ENCODE measurements at regions not wholly inside any gene's neighbourhood (a gene's known extent, or its start where the extent isn't known, plus 50 kb on each side); places are given as distances from the start of the nearest gene placed in this dataset.
A peak's percentile ranks its signal among the peaks of the same experiment; 100 is the strongest.
"Not testable (repeated sequence)": the region's sequence is repeated elsewhere in the genome, so short reads cannot be mapped to it uniquely, and the experiment has no call there.

GRCh38 chr22:34763496-34763895 is 302.5 kb upstream of the ISX start:
- DNase-seq, result no peak

DNA sequence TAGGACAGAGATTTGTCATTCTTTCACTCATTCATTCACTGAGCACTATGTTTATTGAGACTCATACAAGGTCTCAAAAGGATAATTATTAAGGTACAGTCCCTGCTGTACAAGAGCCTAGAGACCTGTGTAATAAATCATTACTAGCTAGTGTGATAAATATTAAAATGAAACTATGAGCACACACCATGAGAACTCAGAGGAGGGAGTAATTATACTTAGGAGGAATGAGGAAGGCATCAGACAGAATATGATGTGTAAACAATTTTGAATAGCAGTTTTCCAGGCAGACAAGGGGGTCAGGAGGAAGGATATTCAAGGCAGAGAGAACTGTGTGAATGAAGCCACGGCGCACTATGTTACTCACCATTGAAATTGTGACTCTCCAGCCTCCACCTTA is 300.8 kb upstream of the ISX start:
- DNase-seq, result no peak

- DNase-seq, result no peak
Observed at GRCh38 chr22:34769361-34769760, 296.6 kb upstream of the ISX start.

DNA sequence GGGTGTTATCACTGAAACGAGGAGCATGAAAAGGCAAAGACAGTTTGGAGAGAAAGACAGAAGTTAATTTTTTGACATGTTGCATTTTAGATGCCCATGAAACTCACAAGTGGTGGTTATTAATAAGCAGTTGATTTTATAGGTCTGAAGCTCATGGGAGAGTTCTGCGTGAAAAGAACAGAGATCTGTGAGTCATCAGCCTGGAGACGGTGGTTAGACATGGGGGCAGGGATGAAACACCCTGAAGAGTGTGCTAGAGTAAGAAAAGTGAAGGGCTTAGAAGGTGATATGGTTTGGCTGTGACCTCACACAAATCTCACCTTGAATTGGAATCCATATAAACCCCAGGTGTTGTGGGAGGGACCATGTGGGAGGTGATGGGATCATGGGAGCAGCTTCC is 289.1 kb upstream of the ISX start:
- no peak for DNase-seq

DNA sequence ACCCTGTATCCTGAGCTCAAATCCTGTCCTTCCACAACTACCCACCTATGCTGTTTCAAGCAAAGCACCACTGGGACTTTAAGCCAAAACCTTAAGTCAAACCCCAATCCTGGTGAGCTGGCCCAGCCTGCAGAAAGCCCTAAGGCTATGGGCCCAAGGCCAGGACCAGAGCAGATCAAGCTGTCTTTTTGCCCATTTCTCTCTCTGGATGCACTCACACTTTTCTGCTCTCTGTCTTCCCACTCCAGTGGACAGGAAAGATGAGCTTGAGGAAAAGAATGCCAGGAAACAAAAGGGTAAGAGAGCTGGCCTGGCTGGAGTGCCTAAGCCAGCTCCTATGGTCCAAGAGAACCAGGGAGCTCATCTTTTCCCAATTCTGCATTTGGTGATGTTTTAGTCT is 284.3 kb upstream of the ISX start:
- no peak for DNase-seq

DNA sequence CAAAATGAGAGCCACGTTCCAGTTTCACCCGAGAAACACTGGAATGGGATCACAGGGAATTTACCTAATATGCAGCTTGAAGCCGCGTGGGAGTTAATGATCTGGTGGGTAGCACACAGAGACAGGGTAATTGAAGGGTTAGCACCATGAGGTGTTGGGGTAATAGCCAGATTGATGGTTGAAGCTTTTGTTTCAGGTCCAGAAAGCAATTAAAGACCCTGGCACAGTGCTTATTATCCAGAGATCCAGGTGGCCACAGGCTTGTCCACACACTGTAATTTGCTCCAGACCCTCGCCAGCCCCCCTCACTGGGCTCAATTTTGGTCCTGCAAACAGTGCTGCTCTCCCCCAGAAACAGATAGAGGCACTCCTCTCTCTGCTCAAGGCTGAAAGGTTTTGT is 282.5 kb upstream of the ISX start:
- no peak for DNase-seq

DNA sequence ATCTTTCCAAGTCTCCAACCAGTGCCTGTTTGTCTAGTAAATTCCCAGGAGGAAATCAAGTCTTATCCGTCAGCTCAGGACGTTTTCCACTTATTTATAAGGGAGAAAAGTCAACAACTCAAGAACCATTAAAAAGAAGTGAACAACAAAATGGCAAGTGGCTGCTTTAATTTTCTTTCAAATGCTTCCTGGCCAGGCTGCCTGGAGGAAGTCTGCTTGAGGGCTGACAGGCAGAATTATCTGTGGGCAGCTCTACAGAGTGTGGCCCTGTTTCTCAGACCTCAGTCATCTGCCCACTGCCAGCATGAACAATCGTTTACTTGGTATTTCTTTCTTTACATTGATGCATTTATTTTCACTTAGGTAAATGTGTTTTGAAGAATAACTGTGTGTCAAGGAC is 281.9 kb upstream of the ISX start:
- no peak for DNase-seq

DNA sequence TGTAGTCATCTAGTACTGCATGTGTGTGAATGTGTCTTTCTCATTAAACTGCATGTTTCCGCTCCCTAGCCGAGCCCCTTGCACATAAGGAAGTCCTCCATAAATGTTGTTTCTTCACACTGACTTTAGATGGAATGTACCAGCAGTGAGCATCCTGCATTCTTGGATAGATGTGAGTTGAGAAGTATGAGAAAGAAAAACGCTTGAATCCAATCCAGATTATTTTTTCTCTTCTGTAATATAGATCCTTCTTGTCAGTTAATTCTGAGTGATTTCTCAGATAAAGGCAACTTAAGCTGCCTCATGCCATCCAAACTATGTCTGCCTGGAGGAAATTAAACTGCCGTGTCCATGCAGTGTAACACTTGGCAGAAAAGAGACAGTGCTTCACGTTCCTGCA is 268.1 kb upstream of the ISX start:
- DNase-seq, result no peak

- no peak for DNase-seq
Observed at GRCh38 chr22:34798605-34799004, 267.4 kb upstream of the ISX start.

GRCh38 chr22:34800260-34800980 is 265.5 kb upstream of the ISX start:
- DNase-seq, result no peak

DNA sequence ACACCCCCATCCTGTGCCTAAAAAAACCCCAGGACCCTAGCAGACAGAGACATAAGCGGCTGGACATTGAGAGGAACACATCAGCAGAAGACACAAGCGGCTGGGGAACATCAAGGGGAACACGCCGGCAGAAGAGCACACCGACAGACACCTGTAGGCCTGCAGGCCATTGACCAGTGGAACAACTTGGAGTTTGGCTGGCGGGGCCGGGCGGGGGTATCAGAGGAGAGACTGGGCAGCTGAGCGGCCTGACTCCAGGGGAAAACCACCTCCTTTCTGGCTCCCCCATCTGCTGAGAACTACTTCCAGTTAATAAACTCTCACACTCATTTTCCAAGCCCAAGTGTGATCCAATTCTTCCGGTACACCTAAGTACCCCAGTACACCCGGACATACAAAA is 264.7 kb upstream of the ISX start:
- DNase-seq, result no peak

DNA sequence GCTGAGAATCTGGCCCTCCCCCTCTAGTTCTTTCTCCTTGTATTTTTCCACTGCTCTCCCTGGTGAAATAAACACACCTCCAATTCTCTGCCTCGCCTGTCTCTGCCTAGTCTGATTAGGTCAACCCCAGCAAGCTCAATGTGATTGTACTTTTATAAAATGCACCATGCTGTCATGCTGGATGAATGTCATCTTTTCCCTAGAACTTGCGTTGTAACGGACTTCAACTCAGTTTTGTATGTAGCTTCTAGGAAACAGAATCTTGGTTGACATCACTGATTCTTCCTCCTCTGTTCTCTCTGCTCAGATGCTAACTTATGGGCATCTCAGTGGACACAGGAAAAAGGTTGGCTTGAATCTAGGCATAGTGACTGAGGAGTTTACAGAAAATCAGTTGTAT is 261.9 kb upstream of the ISX start:
- DNase-seq, result no peak

- DNase-seq, result peak in 1 of 2 experiments; percentile 18
Observed at GRCh38 chr22:34804604-34805003, 261.4 kb upstream of the ISX start.

DNA sequence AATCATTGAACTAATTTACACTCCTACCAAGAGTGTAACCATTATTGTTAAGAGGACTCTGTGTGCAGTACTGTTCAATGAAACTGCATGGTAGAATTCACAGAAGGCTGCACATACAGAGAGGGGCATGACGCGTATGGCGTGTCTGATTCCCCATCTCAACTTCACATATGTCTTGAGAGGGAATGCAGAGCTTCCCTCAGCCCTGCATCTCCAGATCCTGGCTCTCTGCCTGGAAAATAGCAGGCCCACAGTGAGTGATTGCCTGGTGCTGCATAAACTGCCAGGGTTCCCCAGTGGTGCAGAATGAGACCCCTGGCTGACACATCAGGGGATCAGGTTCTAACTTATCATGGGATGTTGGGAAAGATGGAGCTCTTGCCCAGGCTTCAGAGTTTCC is 260.2 kb upstream of the ISX start:
- no peak for DNase-seq

- DNase-seq, result no peak
Observed at GRCh38 chr22:34808618-34809017, 257.3 kb upstream of the ISX start.

DNA sequence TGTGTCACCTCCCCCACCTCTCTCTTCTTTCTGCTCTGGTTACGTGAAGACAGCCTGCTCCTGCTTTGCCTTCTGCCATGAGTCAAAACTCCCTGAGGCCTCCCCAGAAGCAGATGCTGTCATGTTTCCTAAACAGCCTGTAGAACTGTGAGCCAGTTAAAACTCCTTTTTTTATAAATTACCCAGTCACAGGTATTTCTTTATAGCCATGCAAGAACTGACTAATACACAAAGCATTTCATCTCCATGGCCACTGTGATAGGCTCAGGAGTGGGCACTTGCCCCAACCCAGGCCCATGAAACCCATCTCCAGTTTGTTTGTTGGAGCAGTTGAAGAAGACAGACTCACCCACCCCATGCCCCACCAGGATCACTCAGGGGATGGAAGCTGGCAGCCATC is 253.3 kb upstream of the ISX start:
- DNase-seq, result no peak

DNA sequence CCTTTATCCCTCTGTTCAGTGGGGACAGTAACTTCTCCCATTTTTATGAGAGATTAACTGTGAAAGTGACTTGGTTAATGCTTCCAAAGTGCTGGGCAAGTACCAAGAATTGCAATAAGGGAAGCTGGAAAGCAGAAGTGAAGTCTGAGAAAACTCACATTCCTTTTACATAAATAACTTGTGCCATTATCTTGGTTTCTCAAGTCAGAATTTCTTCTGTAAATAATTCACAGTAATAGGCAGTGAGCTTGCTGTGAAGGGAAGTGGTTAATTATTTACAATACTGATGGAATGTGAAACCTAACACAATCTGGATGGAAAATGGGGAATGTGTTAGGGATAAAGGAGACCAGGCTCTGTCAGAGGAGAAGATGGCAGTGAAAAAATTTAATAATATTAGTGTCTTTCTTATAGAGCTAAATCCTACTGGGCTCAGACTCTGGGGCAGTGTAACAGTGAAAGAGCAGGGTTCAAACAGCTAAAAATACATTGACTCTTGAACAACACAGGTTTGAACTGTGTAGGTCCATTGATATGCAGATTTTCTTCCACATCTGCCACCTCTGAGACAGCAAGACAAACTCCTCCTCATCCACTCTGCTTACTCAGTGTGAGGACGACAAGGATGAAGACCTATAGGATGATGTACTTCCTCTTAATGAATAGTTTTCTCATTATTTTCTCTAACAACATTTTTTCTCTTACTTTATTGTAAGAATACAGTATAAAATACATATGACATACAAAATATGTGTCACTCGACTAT is 251.5 kb upstream of the ISX start:
- DNase-seq, result no peak

GRCh38 chr22:34829485-34829884 is 236.5 kb upstream of the ISX start:
- DNase-seq, result no peak

DNA sequence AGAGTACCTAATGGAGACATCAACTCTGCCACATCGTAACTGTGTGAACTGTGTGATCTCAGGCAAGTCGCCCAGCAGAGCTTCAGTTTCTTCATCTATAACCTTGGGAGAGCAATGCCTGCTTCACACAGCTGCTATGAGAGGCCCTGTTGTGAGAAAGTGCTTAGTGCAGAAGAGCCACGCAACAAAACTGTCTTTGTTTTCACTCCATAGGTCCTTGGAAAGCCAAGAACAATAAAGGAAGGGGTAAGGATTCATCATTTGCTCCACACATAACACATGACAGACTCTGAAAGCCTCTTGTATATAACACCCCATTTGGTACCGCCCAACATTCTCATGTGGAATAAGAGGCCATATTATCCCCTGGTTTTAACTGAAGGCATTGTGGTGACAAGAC is 231.9 kb upstream of the ISX start:
- no peak for DNase-seq

GRCh38 chr22:34834541-34834940 is 231.4 kb upstream of the ISX start:
- DNase-seq, result not testable (repeated sequence)

GRCh38 chr22:34841331-34841771 is 224.6 kb upstream of the ISX start:
- DNase-seq, result no peak

GRCh38 chr22:34841911-34842310 is 224.0 kb upstream of the ISX start:
- DNase-seq, result no peak

DNA sequence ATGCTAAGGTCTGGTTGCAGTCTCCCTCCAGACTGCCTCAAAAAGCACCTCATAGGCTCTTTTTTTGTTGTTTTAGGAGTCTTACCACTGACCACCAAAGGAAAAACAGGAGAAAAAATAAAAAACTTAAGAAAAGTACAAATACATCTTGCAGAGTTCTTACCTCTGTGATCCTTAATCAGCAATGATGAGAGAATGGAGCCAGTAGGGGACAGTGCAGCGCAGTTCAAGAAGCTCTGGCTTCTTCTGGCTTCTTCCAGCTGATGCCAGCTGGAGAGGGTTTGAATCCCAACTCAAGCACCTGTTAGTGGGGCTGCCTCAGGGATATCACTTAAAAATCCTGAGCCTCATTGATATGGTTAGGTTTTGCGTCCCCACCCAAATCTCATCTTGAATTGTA is 223.3 kb upstream of the ISX start:
- DNase-seq, result peak in 1 of 2 experiments; percentile 6

GRCh38 chr22:34843743-34844142 is 222.2 kb upstream of the ISX start:
- DNase-seq, result not testable (repeated sequence)

- no peak for DNase-seq
Observed at GRCh38 chr22:34845391-34845790, 220.6 kb upstream of the ISX start.

All from NCI-H526 (cell line).